ENCODE measurements at regions not wholly inside any gene's neighbourhood (a gene's known extent, or its start where the extent isn't known, plus 50 kb on each side); places are given as distances from the start of the nearest gene placed in this dataset.

DNA sequence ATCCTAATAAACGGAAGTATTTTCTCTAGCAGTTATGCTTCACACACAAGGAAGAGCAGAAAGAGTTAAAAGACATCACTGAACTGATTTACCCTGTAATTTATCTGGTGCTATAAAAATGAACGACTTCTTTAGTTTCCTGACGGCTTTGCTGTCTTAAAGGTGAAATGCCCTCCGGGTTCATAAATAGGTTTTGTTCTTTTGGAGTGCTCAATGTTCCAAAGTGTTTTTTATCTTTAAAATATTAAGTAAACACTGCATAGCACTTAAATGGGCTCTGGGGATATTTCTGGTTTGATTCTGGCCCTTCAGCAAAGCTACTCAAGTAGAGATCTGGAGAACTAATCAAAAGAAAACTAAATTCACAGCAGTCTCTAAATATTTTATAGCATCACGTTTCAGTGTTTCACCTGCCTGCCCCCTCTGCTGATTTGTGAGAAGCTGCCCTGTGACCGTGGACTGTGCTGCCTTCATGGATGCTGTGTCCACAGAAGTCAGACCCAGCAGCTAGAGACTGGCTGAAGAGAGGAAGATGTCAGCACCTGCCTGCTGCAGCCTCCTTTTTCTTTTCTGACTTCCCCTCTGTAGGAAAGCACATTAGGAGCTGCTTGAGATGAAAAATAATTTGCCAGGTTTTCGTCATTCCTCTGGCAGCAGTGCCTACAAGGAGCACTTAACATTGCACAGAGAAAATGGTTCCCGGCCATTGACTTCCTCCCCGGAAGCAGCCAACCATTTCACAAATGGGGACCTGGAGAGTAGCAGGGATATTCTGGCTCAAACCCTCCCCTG lies 205.1 kb upstream of the FSCB start:
- DNase-seq (ENCODE audit: low spot score), result no peak

DNA sequence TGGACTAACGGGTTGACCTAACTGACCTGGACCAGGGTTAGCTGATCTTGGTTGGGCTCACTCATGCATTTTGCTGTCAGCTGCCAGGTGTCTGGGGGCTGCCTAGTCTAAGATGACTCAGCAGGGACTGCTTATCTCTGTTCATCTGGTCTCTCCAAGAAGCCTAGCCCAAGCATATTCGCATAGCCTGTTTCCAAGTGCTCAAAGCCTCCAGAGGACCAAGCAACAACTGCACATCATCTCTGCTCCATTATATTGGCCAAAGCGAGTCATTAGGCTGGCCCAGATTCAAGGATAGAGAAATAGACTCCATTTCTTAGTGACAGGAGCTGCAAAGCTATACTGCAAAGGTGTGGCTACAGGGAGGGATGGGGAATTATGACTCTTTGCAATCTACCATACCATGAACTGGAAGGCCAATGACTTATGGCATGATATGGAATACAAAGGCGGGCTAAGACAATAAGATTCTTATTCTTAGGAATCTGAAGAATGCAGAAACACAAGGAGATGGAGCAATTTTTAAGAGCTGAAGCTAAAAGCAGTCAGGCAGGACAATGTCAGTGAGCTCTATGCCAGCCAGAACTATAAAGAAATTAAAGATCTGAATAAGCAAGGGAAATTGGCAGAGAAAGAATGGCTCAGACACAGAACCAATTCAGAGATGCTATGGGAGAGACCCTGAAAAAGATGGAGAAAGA lies 194.6 kb upstream of the FSCB start:
- no peak for DNase-seq (ENCODE audit: low spot score)

DNA sequence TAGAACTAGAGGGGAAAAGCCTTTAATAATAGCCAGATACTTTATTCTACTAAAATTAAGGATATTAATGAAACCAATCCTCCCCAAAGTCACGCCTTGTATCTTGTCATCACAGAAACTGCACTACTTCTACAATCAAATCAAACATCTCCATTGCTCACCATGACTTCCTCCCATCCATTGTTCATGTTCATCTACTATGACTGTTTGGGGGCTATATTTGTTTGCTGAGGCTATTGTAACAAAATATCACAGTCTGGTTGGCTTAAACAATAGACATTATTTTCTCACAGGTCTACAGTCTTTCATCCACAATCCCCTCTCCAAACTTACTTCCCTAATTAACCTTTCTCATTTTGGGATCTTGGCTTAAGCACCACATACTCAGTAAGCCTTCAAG lies 193.6 kb upstream of the FSCB start:
- no peak for DNase-seq (ENCODE audit: low spot score)

DNA sequence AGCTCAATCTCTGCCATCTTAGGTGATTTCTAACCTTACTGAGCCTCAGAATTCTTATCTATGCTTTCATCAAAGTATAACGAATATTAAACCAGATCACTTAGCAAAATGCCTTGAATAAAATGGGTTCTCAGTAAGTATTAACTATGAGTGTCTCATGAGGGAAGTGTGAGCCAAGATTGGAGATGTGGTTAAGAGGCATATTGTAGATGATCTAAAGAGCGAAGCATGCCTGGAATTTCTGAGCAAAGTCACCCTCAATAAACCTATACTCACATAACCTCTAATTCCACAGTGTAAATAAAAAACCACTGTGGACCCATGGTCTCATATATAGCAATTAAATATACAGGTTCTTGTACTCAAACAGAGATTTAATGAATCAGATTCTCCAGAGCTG lies 193.1 kb upstream of the FSCB start:
- DNase-seq (ENCODE audit: low spot score), result no peak

DNA sequence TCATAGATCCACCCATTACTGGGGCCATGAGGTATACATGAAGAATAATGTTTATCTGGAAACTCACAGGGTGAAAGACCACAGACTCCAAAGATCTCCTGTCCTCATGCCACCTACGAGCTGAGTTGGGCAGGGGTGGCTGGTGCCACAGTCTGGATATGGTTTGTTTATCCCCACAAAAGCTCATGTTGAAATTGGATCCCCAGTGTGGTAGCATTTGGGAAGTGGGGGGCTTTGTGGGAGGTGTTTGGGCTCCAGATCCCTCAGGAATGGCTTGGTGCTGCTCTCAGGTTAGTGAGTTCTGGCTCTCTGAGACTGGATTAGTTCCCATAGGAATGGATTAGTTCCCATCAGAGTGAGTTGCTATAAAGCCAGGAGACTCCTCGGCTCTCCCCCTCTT lies 192.3 kb upstream of the FSCB start:
- no peak for DNase-seq (ENCODE audit: low spot score)

DNA sequence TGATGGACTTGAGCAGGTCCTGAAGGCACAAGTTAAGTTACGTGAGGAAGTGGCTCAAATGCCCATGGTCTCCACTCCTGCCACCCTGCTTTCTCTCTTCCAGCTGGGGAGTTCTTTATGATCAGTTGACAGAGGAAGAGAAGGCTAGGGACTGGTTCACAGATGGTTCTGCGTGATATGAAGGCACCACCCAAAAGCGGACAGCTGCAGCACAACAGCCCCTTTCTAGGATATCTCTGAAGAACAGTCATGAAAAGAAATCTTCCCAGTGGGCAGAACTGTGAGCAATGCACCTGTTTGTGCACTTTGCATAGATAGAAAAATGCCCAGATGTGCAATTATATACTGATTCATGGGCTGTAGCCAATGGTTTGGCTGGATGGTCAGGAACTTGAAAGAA lies 162.4 kb upstream of the FSCB start:
- DNase-seq (ENCODE audit: low spot score), result no peak

DNA sequence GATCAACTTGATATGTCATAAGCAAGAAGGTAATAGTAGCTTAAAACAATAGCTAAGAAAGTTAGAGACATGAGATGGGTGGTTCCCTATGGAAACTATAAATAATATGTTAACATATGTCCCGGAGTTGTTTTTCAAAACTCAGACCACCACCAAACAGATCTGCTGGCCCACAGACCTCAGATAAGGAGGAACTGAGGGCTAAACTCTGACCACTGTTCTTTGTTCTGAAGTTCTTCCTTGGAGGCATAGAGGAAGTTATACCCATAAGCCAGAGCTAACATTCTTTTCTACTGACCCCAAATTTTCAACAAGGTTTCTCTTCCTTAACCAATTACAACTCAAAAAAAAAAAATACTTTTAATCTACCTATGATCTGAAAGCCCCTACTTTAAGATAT lies 156.1 kb upstream of the FSCB start:
- DNase-seq (ENCODE audit: low spot score), result no peak

DNA sequence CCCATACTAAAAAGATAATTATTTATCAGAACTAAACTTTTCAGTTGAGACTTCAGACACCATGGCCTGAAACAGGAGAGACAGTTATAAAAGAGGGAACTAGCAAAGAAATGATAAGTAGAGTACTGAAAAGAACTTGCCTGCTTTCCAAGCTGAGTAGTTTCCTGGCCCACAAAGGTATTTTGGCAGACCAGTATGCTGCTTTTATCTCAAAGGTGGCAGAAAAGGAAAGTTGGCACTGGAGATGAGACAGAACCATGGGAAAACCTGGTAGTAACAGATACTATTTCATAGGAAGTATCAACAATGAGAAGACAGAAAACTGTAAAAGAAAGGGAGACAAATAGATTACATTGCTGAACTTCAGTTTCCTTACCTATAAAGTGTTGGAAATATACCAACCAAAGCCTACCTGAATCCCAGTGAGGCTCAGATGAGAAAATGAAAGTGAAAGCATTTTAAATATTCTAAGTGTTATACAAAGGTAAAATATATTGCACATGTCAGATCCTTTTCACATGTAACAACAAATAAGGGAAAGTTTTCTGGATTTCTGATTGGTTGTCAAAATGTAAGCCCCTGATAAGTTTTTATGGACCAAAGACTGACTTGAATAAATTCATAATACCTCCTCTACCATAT lies 155.3 kb upstream of the FSCB start:
- DNase-seq (ENCODE audit: low spot score), result no peak

DNA sequence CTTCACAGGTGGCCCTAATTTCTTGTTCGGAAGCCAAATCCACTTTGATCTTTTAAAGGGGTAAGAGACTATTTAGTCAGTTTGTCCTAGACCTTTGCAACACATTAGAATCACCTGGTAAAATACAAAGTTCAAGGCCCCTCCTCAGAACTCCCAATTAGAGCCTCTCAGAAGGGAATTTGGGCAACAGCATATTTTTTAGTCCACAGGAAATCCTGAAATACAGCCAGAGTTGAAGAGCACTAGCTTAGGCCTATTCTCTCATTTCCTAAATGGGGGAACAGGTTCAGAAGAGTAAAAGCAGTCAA lies 151.3 kb upstream of the FSCB start:
- DNase-seq (ENCODE audit: low spot score), result no peak

DNA sequence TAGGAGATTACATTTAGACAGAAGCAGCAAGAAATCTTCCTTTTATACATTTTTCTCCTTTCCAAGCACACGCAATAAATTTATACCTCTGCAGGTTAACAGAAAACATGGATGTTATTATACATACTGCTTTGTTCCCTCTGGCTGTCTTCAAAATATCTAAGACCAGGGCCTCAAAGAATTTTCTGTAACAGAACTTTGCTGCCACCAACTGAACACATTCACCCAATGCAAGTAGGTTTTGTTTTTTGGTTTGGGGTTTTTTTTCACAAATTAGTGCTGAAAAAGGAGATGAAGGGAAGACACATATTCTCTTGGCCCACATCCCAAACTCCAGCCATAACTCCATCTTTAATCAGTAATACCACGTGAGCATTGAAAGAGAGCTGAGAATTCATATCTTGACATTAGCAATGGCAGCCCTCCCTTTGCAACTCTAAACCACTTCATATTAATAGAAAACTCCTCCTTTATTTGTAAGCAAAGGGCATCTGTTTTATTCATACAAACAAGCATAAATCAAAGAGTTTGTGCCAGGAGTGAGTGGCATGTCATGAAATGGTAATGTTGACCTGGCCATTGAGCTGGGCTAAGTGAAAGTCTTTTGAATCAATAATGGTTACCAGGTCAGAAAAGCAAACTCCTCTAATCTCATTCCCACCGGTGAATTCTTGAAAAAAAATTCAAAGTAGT lies 150.8 kb upstream of the FSCB start:
- DNase-seq (ENCODE audit: low spot score), result no peak

DNA sequence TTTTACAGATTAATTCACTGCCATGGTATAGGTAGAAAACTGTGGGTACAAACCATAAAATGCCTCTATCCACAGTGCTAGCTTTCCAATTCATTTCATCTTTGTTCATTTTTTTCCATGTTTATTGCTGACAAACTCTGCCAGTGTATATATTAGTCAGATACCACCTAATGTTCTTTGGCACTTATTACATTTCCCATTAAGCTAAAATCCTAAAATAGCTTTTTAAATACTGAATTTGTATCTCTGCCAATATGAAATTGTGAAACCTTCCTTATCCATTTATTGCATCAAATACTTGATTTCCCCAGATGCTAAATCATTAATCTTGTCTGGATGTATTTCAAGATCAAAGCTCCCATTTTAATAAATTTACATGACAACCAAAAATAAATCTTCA lies 150.1 kb upstream of the FSCB start:
- DNase-seq (ENCODE audit: low spot score), result no peak

DNA sequence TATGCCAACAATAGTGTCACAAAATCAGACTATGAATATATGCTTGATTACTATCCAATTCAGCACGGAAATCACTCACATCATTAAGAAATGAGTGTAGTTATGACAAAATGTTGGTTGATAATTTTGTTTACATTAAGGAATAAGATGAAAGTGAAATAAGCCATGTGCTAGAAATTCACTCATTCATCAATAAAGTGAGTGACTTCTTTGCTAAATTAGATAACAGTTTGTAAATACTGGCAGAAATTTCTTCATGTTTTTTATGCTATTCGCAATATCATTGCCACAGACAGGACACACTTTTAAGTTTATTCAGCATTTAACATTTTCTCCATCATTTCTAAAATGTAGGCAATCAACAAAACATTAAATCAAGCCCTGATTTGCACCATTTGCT lies 147.5 kb upstream of the FSCB start:
- DNase-seq (ENCODE audit: low spot score), result no peak

DNA sequence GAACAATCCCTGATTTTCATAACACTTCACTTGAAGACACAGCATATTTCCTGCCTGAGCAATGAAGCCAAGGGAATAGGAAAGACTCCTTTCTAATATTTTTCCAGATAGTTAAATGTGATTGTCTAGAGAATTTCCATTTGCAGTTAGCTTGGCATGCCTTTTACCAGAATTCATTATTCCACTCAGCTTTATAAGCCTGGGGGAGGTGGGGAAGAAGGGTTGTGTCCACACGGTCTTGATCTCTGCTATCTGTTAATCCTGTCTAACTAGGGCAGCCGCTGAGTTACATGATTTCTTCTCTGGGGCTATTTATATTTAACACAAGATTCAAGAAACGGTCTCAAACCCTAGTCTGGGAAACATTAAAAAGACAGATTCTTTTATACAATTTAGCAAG lies 146.6 kb upstream of the FSCB start:
- DNase-seq (ENCODE audit: low spot score), result no peak

DNA sequence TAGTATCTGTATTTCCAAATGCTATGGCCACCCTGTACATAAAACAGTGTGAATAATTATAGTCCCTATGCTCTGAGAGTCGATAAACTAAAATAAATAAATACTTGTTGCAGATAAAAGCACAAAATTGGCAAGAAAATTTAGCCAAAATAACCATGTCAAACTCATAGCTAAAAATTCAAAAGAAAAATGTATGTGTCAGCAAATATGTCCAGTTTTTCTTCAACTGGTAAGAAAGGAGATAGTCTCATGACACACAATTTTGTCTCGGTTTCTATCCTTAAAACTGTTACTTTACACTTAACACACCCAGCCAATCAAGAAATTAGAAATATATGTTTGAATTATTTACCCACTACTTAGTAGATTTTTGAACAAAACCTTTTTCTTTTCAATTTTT lies 145.6 kb upstream of the FSCB start:
- no peak for DNase-seq (ENCODE audit: low spot score)

DNA sequence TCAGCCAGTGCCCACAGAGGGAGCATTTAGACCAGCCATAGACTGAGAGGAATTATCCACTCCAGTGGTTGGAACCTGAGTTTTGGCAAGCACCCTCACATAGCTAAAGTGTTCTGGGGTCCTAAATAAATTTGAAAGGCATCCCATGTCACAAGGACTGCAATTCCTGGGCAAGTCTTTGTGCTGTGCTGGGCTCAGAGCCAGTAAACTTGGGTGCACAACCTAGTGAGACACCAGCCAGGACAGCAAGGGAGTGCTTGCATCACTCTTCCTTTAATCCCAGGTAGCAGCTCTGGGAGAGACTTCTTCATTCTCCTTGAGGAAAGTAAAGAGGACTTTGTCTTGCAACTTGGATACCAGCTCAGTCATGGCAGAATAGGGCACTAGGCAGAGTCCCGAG lies 142.0 kb upstream of the FSCB start:
- no peak for DNase-seq (ENCODE audit: low spot score)

DNA sequence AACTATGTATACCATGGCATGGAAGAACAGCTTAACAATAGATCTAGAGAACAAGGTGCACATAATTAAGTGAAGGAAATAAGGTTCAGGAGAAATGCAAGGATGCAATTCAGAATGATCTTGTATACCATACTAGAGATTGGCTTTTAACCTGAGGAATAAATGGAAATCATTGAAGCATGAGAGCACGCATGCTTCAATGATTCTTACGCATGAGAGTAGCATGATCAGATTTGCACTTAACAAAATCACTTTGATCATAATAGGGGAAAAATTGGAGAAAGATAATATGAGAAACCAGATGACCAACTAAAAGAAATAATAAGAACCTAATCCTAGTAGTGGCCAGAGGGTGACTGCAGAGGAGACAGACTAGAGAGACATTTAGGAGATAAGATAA lies 133.3 kb upstream of the FSCB start:
- DNase-seq (ENCODE audit: low spot score), result no peak

DNA sequence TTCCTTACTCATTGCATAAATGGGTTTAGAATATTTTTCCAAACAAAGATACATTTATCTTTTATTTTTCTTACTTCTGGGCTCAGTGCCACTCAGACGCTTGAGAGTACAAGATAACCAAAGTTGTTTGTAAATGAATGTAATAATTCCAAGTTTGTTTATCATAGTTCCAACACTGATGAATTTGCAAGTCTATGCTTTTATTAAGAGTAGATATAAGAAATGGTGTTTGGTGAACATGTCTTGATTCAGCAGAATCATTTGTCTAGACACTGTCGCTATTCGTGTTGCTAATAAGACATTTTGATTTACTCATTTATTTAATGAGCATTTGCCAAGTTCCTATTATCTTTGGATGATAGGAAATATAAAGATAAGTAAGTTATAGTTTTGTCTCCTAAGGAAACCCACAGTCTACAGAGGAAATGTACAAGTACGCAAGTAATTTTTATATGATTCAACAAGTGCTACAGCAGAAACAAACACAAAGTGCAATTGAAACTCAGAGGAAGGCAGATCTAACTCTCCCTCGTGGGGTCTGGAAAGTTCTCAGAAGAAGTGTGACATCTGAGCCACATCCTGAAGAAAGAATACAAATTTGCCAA lies 132.8 kb upstream of the FSCB start:
- no peak for DNase-seq (ENCODE audit: low spot score)

DNA sequence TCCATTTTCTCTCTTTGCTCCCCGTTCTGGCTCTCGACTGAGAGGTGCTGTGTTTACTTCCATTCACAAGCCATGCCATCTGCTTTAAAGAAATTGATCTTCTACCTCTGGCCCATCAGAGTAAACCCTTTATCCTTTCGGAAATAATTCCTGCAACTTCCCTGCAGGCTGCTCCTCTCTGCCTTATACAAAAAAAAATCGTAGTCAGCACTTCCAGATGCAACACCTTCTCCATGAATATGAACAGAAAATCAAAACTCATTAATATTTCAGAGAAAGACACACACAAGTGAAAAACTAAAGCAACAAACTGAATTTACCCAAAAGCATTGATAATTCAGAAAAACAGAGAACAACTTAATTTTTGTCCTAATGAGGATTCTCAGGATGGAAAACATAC lies 127.6 kb upstream of the FSCB start:
- no peak for DNase-seq (ENCODE audit: low spot score)

DNA sequence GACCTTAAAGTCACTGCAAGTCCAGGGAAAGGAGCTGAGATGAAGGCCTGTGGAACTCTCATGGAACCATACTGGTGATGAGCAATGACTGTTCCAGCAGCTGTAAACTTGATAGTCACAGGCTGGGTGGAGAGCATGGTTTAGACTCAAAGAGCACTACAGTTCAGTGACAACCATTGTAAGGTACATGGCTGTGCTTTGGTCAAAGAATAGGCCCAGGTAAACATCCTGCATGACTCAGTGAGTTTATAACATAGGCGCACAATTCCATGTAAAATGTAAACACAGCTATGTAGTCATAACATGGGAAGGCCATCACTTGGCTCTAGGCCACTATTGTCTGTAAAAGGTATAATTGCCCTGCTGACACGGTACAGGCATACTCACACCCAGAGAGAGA lies 119.3 kb upstream of the FSCB start:
- DNase-seq (ENCODE audit: low spot score), result no peak

DNA sequence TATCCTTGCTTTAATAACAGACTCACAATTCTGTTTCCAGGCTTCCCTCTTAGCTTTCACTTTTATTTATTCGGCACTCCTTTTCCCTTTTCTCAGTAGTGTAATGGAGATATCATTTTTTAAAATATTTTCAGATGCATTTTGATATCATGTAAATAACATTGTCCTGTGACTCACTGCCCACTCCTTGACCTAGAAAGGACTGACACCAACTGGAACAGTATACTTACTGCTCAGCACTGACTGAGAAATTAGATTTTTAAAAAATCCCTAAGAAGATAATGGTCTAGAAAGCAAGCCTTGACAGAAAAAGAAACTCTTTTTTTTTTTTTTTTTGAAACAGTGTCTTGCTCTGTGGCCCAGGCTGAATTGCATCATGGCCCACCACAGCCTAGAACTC lies 118.0 kb upstream of the FSCB start:
- DNase-seq (ENCODE audit: low spot score), result no peak

DNA sequence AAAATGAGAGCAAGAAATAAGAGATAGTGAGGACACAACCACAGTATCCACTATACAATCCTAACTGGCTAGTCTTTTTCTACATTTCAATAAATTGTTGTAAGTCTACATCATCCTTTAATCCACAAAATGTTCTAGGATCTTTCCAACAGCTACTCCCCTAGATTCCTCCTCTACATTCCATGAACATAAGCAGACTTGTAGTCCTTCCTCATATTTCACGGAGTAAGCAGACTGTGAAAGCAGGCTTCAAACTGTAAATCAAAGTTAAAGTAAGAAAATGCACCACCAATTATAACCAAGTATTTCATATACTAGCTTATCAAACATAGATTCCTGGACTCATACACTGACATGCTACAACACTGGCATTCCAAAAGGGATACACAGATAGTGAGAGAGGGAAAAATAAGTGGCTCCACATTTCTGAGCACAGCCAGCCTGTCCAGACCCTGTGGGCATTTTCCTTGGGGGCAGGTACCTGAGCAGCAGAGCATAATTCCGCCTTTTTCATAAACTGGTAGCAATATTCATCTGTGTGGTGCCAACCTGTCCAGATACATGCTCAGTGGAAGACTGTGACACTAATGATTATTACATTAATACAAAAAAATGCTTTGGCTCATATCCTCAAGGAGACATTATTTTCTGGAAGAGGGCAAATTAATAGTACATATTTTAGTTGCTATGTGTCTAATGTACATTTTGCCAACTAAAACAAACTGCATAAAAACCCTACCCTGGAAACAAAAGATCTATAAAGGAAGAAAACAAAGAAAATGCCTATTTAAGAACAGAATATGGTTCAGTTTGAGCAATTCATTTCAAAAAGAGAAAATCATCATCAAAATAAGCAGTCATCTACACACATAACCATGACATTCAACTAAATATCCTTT lies 113.3 kb upstream of the FSCB start:
- no peak for DNase-seq (ENCODE audit: low spot score)

DNA sequence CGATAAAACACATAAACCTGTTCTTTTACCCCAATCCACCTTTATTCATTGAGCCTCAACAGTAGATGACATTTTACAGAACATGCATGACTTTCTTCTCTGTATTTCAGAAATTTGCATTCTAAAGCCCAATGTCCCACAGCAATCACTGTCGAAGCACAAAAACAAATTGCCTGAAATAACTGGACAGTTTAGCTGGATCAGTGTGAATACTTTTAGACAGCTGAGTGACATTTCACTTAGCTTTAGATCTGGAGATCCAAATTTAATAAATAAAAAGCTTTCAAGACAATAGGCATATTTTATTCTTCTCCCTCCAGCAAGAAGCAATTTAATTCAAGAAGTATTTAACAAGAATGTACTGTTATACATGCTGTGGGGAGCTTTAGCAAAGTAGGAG lies 109.1 kb upstream of the FSCB start:
- DNase-seq (ENCODE audit: low spot score), result no peak
